ENCODE measurements at regions not wholly inside any gene's neighbourhood (a gene's known extent, or its start where the extent isn't known, plus 50 kb on each side); places are given as distances from the start of the nearest gene placed in this dataset.

DNA sequence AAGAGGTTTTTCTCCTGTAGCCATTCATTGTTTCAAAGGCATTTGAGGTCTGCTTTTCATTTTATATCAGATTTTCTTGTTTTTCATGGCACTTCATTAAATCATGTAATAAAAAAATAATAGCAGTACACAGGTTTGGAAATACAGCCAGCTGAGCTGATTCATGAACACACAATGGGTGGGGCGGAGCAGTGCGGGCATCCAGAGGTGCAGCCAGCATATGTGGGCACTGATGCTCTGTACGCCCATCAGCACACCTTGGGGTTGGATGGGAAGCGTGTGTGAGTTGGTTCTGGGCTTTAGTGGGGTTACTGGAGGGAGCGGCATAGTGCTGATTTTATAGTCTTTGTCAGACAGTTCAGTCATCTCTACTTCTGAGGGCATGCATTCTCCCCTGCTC lies 54.2 kb upstream of the IRX4 start:
- H3K36me3 ChIP-seq (replicated peaks): no peaks in the 10 kb centered on the region
- in situ Hi-C loops (cut with HindIII; ENCODE audit: low pct_ligation_motif_present, low sequenced_read_pairs): no loop called here
- H3K27me3 ChIP-seq (replicated peaks): peaks cover 3% of the 10 kb centered on the region
- TF ChIP-seq, protein P1, sequence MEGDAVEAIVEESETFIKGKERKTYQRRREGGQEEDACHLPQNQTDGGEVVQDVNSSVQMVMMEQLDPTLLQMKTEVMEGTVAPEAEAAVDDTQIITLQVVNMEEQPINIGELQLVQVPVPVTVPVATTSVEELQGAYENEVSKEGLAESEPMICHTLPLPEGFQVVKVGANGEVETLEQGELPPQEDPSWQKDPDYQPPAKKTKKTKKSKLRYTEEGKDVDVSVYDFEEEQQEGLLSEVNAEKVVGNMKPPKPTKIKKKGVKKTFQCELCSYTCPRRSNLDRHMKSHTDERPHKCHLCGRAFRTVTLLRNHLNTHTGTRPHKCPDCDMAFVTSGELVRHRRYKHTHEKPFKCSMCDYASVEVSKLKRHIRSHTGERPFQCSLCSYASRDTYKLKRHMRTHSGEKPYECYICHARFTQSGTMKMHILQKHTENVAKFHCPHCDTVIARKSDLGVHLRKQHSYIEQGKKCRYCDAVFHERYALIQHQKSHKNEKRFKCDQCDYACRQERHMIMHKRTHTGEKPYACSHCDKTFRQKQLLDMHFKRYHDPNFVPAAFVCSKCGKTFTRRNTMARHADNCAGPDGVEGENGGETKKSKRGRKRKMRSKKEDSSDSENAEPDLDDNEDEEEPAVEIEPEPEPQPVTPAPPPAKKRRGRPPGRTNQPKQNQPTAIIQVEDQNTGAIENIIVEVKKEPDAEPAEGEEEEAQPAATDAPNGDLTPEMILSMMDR (IDR thresholded peaks at IDR 0.05; ENCODE audit: low read depth, low read length, missing control alignments): no peak
- no peak overlapping the region for H3K4me3 ChIP-seq (ENCODE audit: low read depth, low read length)
- DNase-seq: no peak
- no peak overlapping the region for H3K27ac ChIP-seq

DNA sequence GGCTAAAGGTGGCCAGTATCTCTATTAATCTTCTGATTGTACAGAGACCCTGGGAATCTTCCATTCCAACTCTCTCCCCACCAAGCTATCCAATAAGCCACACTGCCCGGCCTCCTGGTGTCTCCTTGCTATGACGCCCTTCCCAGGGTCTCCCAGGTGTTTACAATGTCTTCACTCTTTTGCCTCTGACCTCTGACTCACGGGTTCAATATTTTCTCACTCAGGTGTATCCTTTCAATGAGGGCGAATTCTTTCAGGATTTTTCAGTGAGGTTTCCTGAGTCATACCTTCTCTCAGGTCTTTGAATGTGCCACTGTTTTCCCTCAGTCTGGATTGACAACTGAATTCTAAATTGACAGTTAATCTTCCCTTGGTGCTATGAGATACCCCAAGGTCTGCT lies 53.7 kb upstream of the IRX4 start:
- TF ChIP-seq, protein P1 (IDR thresholded peaks at IDR 0.05; ENCODE audit: low read depth, low read length, missing control alignments): no peak
- Histone ChIP-seq H3K36me3 (replicated peaks) (no peaks in the 10 kb centered on the region), H3K27ac (no peak overlapping the region), H3K4me3 (ENCODE audit: low read depth, low read length) (no peak overlapping the region), H3K27me3 (replicated peaks) (peaks cover 8% of the 10 kb centered on the region)
- in situ Hi-C loops (cut with HindIII; ENCODE audit: low pct_ligation_motif_present, low sequenced_read_pairs): no loop called here
- DNase-seq: no peak

- no peak overlapping the region for H3K27ac ChIP-seq
- in situ Hi-C loops (cut with HindIII; ENCODE audit: low pct_ligation_motif_present, low sequenced_read_pairs): no loop called here
- peaks cover 15% of the 10 kb centered on the region for H3K27me3 ChIP-seq (replicated peaks)
- H3K36me3 ChIP-seq (replicated peaks): no peaks in the 10 kb centered on the region
- DNase-seq: no peak
- TF ChIP-seq, protein P1 (IDR thresholded peaks at IDR 0.05; ENCODE audit: low read depth, low read length, missing control alignments): no peak
- H3K4me3 ChIP-seq (ENCODE audit: low read depth, low read length): no peak overlapping the region
These were observed 52.2 kb upstream of the IRX4 start for GRCh38 chr5:1934801-1935429.

DNA sequence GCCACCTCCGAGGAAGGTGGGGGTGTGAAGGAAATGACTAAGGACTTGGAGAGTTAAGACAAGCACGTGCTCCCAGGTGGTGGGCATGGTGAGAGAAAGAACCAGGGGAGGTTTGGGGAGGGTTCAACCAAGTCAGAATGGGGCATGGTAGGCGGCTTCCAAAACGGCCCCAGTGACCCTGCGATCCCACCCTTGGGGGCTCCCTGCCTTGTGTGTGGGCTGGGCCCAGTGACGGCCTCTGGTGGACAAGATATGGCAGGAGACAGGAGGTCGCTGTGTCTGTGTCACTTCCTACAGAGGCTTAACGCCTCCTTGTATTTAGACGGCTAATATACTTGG lies 51.3 kb upstream of the IRX4 start:
- no peak for DNase-seq
- no peaks in the 10 kb centered on the region for H3K36me3 ChIP-seq (replicated peaks)
- H3K27ac ChIP-seq: no peak overlapping the region
- TF ChIP-seq, protein P1 (IDR thresholded peaks at IDR 0.05; ENCODE audit: low read depth, low read length, missing control alignments): no peak
- in situ Hi-C loops (cut with HindIII; ENCODE audit: low pct_ligation_motif_present, low sequenced_read_pairs): no loop called here
- H3K27me3 ChIP-seq (replicated peaks): peaks cover 15% of the 10 kb centered on the region
- no peak overlapping the region for H3K4me3 ChIP-seq (ENCODE audit: low read depth, low read length)

GRCh38 chr5:1933364-1934055 lies 50.8 kb upstream of the IRX4 start:
- Histone ChIP-seq H3K4me3 (ENCODE audit: low read depth, low read length) (no peak overlapping the region), H3K27me3 (replicated peaks) (peaks cover 15% of the 10 kb centered on the region), H3K27ac (no peak overlapping the region), H3K36me3 (replicated peaks) (no peaks in the 10 kb centered on the region)
- in situ Hi-C loops (cut with HindIII; ENCODE audit: low pct_ligation_motif_present, low sequenced_read_pairs): no loop called here
- TF ChIP-seq, protein P1 (IDR thresholded peaks at IDR 0.05; ENCODE audit: low read depth, low read length, missing control alignments): no peak
- no peak for DNase-seq

All from brain microvascular endothelial cell (primary cell).